Tongue (tissue), 1 donor: ENCODE measurements at regions not wholly inside any gene's neighbourhood (a gene's known extent, or its start where the extent isn't known, plus 50 kb on each side); places are given as distances from the start of the nearest gene placed in this dataset.

Experiments used
- DNase-seq: peaks from one replicate; pipeline ENCODE4 v3.0.0-alpha.2; 2015

DNA sequence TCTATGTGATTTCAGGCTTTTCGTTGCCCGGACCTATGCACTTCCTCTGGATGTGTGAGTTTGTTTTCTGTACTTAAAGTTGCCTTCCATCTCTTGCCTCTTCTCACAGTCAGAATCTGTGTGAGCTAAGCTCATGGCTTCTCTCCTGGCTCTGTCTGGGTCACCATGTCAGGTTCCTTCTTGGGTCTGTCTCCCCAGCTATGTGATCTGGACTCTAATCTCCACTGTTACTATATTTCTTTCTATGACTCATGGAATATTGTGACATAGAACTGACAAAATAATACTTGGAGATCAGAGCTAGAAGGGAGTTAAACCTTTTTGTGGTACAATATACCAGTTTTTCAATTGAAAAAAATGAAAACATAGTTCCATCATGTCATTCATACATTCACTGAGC is 172.7 kb upstream of the FGGY start:
- DNase-seq, result no peak

DNA sequence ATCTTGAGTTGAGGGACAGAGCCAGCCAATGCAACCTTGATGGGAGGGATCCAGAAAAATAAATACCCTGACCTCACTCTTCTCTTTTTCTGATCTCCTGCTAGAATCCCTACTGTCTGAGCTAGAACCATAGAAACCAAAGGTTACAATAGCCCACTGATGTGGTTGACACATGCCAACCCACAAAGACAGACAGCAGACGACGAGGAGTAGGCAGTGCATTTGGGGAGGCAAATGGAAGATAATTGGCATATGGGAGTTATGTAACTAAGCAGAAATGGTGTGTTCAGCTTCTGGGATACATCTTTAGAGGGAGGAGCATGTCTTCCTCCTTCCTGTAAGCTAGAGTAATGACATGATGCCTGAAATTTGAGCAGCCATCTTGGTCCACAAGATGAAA is 171.7 kb upstream of the FGGY start:
- DNase-seq, result no peak

DNA sequence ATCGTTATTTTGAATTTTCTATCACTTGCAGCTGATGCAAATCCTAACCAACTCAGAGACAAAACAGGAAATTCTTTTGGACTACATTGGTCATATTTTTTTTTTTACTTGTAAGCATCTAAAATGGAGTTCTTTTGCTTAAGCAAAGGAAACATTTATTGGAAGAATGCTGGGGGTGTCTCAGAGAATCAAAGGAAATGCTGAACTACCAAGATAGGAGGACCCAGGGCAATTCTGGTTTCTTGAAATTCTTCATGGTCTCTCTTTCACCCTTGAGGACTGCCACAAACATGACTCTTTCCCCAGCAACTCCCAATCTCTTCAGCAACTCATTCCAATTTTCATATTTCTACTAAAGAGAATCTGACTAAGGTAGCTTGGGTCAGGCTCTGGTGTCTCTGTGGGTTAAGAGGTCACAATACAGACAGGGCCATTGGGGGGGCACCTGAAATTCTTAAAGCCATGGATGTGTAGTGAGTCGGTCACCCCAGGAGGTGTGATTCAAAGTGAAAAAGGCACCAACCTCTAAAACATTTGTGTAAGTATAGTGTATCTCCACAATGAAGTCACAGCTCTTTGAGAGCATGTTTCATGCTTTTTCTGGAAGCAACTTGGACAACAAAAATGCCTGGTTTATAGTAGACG is 171.1 kb upstream of the FGGY start:
- no peak for DNase-seq

DNA sequence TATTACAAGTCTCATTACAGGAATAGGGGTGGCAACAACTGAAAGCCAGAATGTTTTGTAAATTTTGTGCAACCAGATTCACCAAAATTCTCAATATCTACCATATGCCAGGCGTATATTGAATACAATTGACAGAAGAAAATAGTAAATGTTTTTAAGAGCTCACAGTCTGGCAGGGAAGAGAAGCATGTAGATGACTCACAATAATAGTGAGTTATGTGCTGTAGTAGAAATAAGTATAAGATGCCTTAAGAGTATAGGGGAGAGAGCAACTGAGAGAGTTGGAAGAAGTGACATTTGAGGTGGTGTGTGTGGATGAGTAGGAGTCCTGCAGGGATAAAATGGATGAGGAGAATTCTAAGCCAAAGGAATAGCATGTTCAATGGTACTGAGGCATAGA is 170.5 kb upstream of the FGGY start:
- DNase-seq, result no peak

DNA sequence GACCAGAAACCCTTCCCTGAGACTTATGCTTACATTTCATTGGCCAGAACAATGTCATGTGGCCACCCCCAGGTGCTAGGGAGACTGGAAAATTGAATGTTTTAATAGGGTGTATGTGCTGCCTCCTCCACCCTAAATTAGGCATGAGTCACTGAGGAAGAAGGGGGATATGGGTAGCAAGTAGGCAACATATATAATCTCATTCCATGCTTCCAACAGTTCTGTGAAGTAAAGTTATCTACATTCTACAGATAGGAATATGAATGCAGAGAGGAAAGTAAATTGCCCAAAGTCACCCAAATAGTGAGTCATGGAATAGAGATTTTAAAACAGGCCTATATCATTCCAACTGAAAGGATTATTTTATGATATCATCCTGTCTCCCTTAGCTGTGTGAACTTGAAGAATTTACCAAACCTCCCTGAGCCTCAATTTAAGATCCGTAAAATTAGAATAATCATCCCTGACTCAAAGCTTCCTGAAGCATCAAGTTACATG is 168.6 kb upstream of the FGGY start:
- no peak for DNase-seq

DNA sequence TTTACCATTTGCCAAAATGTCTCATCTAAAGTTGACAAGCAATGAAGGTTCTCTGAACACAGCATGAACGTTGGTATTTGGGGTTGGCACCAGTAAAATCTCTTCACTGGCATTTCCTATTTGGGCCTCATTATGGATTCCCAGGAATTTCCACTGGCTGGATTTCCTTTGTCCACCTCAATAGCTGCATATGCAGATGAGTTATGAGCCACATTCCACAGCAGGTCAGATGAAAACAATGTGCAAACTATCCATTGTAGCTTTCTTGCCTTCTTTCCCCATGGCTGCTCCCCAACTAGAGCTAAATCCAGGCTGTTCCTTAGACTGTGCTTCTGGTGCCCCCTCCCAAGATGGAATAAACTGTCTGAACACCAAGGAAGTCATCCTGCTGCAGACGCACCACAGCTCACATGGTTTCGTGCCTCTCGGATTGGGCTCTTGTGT is 168.1 kb upstream of the FGGY start:
- DNase-seq, result no peak

DNA sequence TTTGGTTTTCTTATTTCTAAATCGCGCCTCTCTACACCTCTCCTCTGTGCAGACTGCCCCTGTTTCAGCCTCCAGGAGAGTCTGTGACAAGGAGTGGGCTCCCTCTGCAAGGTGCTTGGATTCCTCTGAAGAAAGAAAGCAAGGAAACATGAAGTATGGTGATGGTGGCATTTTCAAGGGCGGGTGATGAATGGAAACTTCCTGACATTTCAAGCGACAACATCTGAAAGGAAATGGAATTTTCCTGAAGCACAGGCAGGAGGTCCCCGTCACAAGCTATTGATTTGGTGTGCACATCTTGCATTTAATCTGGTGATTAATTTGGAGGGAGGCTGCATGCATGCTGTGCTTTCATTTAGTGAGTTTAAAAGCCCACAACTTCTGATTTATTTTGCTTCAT is 164.6 kb upstream of the FGGY start:
- no peak for DNase-seq

DNA sequence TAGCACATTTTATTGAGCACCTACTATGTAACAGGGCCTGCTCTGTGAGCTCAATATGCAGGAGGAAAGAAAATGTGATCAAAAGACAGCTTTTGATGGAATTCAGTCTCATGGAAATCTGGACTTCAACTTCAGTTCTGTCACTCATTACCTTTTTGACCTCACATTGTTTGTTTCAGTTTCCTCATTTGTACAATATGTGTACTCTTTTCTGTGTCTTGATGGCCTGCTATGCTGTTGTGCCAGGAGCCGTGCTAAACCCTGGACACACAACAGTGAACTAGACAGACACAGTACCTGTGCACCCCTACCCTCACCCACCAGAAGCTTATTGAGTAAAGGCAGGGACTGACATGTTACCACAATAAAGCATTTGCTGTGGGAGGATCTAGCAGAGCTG is 162.9 kb upstream of the FGGY start:
- DNase-seq, result no peak

DNA sequence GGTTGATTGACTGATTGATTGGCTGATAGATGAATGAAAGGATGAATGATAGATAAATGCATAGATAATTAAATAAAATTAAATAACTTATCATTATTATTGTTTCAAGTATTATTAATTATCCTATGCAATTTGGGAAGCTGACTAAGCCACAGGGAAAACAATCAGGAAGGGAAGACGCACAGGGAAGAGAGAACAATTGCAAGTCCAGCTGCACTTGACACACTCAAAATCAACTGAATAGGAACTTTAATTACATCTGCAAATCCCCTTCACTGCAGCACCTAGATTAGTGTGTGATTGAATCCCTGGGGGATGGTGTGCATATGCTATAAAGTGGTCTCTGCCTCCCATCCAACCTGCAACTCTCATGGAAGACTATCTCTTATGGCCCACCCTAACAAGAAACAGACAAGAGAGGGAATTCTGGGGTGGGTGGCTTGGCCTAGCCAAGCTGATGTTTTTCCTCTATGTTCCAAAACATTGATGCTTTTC is 161.1 kb upstream of the FGGY start:
- no peak for DNase-seq

DNA sequence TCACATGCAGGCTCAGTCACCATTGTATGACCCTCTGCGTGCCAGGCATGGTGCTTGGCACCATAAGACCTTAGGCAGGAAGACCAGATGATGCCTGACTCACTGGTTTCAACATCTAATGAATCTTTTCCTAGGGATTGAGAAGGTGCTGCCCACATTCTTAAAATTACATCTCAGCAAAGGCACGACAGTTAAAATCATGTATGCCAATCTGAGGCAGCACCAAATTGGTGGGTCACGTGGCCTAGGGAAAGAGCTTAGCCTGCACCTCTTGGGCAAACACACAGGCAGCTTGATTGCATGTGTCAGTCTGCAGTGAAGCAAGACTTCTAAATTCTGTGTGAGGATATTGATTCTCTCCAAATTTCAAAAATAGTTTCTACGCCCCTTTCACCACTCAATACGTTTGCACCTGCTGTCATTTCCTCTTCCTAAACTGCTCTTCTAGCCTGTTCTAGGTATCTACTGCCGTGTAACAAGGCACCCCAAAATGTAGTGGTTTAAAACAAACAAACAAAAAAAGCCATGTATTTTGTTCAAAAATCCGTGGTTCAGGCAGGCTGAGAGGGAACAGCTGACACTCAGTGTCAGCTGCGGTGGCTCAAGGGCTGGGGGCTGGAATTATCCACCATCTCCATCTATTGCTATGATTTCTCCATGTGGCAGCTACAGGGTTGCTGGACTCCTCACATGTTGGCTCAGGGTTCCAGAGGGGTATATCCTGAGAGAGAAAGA is 160.2 kb upstream of the FGGY start:
- no peak for DNase-seq

DNA sequence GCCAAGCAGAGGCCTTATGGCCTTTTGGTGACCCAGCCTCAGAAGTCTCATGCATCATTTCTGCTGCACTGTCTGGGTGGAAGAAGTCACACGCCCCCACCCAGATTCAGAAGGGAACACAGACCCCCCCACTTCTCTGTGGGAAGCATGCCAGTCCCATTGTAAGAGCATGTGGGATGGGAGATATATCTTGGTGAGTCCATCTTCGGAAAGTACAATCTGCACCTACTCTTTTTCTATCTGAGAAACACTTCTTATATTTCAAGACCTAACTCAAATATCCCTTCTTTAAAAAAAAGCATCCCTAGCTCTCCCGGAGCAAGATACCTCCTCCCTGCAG is 159.6 kb upstream of the FGGY start:
- DNase-seq, result no peak

DNA sequence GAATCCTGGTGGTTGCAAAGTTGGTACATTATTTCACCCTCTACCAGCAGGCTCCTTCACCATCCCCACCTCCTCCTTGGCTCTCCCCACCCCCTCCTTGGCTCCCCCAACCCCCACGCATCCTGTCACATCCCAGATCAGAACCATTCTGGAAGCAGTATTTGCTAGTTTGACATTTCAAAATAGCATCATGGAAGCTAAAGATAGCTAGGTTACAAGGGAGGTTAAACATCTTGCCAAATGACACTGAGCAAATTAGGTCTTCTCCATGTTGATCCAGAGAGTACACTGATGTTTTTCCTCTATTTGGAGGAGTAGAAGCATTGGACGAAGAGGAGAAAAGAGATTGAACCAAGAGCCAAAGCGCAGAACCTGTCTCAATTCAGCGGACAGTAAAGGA is 158.9 kb upstream of the FGGY start:
- DNase-seq, result no peak

DNA sequence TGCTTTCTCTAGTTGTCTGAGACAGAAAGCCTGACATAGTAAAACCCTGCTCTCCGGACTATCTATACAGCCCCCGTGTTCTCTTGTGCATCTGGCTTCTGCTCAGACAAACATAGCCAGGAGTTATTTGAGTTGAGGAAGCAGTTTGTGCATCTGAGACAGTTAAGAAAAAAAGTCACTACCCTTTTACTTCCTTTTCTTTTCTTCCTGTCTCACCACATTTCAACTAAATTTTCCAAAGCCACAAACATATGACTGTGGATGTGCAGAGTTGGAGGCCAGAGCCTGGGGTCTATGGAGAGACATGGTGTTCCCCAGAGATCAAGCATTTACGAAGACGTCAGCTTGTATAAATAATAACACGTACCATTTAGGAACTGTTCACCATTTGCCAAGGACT is 158.5 kb upstream of the FGGY start:
- DNase-seq, result peak; percentile 48

DNA sequence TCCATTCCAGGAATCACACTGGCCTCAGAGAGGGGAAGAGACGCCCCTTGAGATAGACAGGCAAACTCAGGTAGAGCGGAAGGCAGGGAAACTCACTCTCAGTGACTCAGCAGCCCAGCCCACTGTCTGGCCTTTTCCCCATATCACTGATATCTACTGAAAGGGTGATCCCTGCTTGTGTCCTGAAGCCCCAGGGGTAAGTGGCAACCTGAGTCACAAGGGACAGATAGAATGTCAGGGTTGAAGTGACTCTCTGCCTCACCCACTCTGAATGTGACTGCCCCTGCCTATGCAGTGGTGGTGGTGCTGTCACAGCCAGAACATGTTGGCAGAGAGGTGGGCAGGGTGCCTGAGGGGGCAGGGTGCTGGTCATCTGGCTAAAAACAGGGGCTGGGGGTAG is 157.5 kb upstream of the FGGY start:
- DNase-seq, result no peak

DNA sequence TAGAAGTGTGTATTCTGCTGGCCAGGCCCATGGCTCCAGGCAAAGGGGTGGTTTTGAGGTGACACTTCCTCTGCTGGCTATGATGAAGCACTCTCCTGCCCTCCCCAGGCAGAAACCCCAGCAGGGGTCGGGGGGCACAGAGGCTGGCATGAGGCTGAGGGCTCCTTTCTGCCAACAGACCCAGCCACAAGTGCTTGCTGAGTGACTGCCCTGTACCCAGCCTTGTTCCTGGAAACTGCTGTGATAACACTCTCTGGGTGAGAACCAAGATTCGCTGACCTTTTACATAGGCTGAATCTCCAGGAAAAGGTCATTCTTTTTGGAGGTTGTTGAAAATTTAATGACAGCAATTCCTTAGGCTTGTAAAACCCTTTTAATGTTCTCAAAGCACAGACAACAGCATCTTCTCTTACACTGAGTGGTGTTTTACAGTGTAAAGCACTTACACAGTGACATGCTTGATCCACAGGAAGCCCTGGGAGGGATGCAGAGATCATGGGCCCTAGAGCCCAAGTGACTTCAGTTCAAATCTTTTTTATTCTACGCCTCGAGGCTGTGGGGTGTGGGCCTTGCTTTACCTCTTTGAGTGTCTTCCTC is 155.5 kb upstream of the FGGY start:
- no peak for DNase-seq

DNA sequence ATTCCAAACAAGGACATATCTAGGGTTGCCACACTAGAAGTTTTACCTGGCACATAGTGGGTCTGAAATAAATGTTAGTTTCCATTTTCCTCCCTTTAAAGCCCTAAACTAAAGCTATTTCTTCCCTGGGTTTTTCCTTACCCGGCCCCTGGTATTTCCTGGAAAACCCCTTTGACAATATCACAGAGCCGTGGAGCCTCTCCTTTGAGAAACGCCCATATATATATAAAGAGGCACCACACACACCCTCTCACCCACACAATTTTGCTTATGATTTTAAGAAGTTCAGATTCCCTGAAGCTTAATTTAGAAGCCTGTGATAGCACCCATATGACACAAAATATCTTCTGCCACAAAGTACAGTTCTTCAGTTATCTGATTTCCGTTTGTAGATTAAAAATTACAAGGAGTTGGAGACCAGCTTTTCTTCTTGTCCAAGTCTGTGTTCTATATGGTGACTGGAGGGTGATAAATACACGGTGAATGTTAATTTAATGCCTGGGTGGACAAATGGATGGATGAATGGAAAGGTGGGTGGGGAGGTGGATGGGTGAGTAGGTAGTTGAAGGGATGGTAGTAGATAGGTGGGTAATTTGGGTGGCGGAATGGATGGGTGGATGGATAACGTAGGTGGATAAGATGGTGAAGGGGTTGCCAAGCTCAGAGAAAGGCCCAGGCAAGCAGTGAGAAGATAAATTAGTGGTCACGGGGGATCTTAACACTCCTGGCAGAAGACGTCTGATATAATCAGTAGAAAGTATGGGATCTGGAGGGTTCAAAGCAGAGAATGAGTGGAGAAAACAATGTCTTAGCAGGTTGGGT is 154.4 kb upstream of the FGGY start:
- no peak for DNase-seq

DNA sequence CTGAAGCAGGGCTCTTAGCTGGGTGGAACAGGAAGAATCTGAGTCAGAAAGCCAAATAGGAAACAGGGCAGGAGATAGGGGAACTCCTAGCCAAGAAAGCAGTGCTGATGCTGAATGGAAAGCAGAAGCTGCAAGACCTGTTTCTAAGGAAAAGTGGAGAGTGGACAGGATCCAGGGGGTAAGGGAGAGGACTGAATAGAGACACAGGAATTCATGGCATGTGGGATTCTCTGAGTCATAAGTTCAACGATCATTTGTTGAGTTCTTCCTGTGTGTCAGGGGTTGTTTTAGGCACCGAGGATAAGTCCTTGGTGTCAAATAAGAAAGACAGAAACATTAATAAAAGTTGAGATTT is 153.8 kb upstream of the FGGY start:
- DNase-seq, result peak; percentile 20

DNA sequence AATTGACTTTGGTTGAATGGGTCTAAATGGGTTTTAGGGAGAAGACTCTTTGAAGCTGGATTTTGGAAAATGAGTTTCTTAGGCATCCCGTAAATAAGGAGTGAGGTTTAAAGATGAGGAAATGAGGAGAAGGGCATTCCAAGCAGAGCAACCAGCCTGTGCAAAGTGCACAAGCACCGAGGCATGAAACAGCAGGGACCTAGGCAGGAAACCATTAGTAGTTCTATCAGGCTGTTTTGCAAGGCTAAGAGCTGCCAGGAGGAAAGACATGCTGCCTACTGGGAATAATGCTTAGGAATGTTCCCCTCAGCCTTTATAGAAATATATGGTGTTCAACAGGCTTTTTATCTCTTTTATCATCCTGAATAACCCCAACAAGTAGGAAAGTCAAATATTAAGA is 153.1 kb upstream of the FGGY start:
- no peak for DNase-seq

DNA sequence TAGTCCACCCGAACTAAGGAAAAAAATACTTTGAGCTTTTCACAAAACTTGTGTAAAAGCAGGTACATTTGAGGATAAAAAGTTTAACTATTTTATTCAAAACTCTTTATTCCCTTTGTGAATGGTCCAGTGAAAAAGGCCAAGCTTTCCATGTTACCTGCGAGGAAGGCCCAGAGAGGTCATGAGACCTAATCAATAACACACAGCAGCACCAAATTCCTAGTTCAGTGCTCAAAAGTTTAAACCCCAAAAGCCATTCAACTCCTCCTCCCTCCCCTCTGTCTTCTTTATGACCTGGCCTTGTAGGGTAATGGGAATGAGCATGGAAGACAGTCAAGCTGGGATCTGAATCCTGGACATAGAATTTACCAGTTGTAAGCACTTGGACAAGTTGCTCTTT is 151.9 kb upstream of the FGGY start:
- DNase-seq, result no peak

DNA sequence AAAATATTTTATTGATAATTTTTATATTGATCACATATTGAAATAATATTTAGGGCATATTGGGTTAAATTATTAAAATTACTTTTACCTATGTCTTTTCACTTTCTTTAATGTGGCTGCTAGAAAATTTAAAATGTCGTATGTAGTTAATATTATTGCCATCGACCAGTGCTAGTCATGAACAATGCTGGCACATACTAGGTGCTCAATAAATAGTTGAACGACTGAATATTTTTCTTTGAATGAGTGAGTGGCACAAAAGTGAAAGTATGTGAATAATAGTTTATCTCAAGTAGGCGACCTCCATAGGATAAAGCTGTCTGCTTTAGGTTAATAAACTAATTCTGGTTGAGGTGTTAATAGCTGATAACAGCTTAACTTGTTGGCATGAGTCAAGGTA is 150.8 kb upstream of the FGGY start:
- DNase-seq, result no peak

DNA sequence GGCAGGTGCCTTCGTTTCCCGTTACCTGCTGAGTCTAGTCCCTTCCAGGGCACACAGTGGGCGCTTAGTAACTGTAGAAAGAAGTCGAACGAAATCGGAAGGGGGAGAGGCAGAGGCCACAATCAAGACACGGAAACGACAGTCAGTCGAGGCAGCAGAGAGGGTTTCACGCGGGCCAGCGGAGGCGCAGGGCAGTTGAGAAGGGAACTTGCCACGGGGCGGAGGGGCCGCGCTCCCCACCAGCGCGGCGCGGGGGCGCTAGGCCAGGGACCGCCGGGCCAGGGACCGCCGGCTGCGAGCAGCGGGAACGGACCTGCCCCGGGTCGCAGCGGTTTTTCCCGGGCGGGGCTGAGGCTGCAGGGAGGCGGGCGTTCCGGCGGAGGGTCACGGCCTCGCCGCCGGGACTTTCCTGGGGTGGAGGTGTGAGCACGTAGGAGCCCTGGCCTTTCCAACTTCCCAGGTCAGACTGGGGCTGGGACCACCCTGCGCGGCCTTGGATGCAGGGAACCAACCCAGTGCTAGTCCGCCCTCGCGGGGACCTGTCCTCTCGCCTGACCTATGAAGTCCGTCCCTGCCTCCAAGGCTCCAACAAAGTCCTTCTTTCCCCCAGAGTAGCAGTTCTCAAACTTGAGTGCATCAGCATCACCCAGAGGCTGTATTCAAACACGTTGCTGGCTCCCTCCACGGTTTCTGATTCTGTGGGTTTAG is 150.1 kb upstream of the FGGY start:
- peak; percentile 44 for DNase-seq

DNA sequence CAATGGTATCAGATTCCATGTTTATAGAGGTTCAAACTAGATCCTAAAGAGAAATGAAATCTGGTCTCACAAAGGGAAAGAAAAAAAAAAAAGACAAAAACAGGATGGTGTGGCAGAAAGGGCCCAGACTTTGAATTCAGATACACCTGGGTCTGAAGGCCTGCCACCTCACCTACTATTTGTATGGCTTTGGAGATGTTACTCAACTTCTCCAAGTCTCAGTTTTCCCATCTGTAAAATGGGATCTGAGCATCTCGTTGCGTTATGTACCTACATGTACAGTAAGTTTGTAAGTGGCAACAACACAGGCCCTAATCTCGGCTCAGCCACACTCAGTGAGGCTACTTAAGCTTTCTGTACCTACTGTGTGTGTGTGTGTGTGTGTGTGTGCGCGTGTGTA is 147.5 kb upstream of the FGGY start:
- no peak for DNase-seq
